HG02884 (cell line): ENCODE measurements at regions not wholly inside any gene's neighbourhood (a gene's known extent, or its start where the extent isn't known, plus 50 kb on each side); places are given as distances from the start of the nearest gene placed in this dataset.

ENCODE experiments used
- ATAC-seq: cut with Tn5 transposase; IDR thresholded peaks from one replicate; pipeline ENCODE4 v1.9.1; 2021; ENCODE audit warnings: mild to moderate bottlenecking, moderate library complexity; ENCODE audit not compliant: unreplicated experiment

GRCh38 chr9:31377358-31377757 is 1007.1 kb upstream of the ACO1 start:
- ATAC-seq = no peak

GRCh38 chr9:31388660-31389059 is 995.8 kb upstream of the ACO1 start:
- ATAC-seq = no peak

GRCh38 chr9:31389075-31389474 is 995.4 kb upstream of the ACO1 start:
- no peak for ATAC-seq

GRCh38 chr9:31390403-31391025 is 993.9 kb upstream of the ACO1 start:
- peak; percentile 41 for ATAC-seq

GRCh38 chr9:31393240-31393639 is 991.2 kb upstream of the ACO1 start:
- ATAC-seq = no peak

- peak; percentile 71 for ATAC-seq
These were observed 990.4 kb upstream of the ACO1 start for GRCh38 chr9:31394015-31394473.

GRCh38 chr9:31412081-31412480 is 972.4 kb upstream of the ACO1 start:
- no peak for ATAC-seq

- no peak for ATAC-seq
These were observed 969.3 kb upstream of the ACO1 start for GRCh38 chr9:31415164-31415563.

GRCh38 chr9:31418419-31418818 is 966.0 kb upstream of the ACO1 start:
- no peak for ATAC-seq

- peak; percentile 72 for ATAC-seq
These were observed 940.6 kb upstream of the ACO1 start for GRCh38 chr9:31443630-31444457.

- no peak for ATAC-seq
These were observed 939.1 kb upstream of the ACO1 start for GRCh38 chr9:31445357-31445756.

GRCh38 chr9:31445960-31446359 is 938.5 kb upstream of the ACO1 start:
- peak; percentile 59 for ATAC-seq

- ATAC-seq = no peak
These were observed 917.4 kb upstream of the ACO1 start for GRCh38 chr9:31467075-31467474.

- no peak for ATAC-seq
These were observed 914.4 kb upstream of the ACO1 start for GRCh38 chr9:31470051-31470450.

GRCh38 chr9:31471010-31471409 is 913.4 kb upstream of the ACO1 start:
- ATAC-seq = no peak

- no peak for ATAC-seq
These were observed 897.8 kb upstream of the ACO1 start for GRCh38 chr9:31486630-31487029.

- ATAC-seq = no peak
These were observed 893.8 kb upstream of the ACO1 start for GRCh38 chr9:31490551-31491106.

- no peak for ATAC-seq
These were observed 892.2 kb upstream of the ACO1 start for GRCh38 chr9:31492229-31492628.

- ATAC-seq = peak; percentile 71
These were observed 884.0 kb upstream of the ACO1 start for GRCh38 chr9:31500422-31500821.

- ATAC-seq = peak; percentile 55
These were observed 865.4 kb upstream of the ACO1 start for GRCh38 chr9:31519011-31519410.

- ATAC-seq = no peak
These were observed 865.0 kb upstream of the ACO1 start for GRCh38 chr9:31519424-31519823.

GRCh38 chr9:31519826-31520225 is 864.6 kb upstream of the ACO1 start:
- no peak for ATAC-seq
